Stimulated activated naive CD8-positive, alpha-beta T cell treated with anti-CD3 and anti-CD28 coated beads, Interleukin-15, amount 100 ng/mL, for 72 hours (primary cell): ENCODE measurements at regions not wholly inside any gene's neighbourhood (a gene's known extent, or its start where the extent isn't known, plus 50 kb on each side); places are given as distances from the start of the nearest gene placed in this dataset.

Source experiments
- ATAC-seq: fragments of 150-1000 bp; cut with Tn5 transposase; 2 replicates; pipeline ENCODE4 v1.10.0; 2021; ENCODE audit warnings: mild to moderate bottlenecking, moderate library complexity
- DNase-seq, 2 donors: peaks; one replicate each; pipeline ENCODE4 v3.0.0; 2021 to 2022
- H3K27ac Mint-ChIP-seq, 2 donors: one replicate each; pipeline ENCODE4 v1.8.0; 2022; ENCODE audit warnings: mild to moderate bottlenecking in 2 of 2, mixed read lengths in 2 of 2, moderate library complexity in 2 of 2
- H3K27me3 Mint-ChIP-seq: one replicate; pipeline ENCODE4 v1.8.0; 2022; ENCODE audit warnings: mixed read lengths
- H3K4me1 Mint-ChIP-seq: one replicate; pipeline ENCODE4 v1.8.0; 2022; ENCODE audit warnings: mild to moderate bottlenecking, mixed read lengths
- H3K4me3 Mint-ChIP-seq, 2 donors: one replicate each; pipeline ENCODE4 v1.8.0; 2022; ENCODE audit warnings: mild to moderate bottlenecking in 2 of 2, mixed read lengths in 2 of 2, moderate library complexity in 1 of 2
- H3K9me3 Mint-ChIP-seq, 2 donors: one replicate each; pipeline ENCODE4 v1.8.0; 2022; ENCODE audit warnings: mixed read lengths in 2 of 2

DNA sequence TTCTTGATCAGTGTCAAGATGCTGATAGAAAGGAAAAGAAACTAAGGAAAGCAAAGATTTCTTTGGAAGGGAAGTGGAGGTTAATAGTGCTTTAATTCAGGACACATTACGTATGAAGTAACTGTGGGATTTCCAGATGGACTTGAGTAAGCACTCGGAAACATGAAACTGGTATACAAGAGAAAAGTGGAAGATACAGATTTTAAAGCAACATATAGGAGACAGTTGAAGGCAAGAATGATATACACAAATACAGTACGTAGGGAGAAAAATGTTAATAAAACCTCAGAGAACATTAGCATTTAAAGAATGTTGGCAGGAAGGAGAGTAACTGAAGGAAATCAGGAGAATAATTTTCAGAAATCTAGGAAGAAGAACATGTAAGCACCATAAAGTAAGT, 730.9 kb upstream of the ADGRL2 start:
- no peaks in the 10 kb centered on the region for H3K4me1 Mint-ChIP-seq
- no peak for DNase-seq
- no peak overlapping the region for H3K27ac Mint-ChIP-seq
- H3K9me3 Mint-ChIP-seq = peaks cover 0 to 11% of the 10 kb centered on the region in 2 donors
- H3K4me3 Mint-ChIP-seq = no peak overlapping the region
- no peak for ATAC-seq
- H3K27me3 Mint-ChIP-seq = no peaks in the 10 kb centered on the region

DNA sequence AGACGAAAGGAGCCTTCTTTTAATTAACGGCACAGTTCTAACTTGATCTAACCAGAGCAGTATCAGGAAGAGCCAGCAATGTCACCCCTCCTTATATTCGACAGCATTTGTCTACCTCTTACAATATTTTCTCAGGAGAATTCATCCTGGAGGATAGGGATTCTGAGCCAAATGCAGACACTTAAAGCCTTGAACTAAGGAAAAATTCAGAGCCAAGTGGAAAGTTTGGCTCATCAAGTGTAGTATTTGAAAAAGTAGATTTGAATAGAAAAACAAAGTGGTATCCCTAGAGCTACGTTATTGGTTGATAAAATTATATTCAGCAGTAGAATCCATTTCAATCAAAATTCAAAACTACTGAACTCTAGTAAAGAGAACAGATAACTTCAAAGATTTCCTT, 732.0 kb upstream of the ADGRL2 start:
- peaks cover 0 to 11% of the 10 kb centered on the region in 2 donors for H3K9me3 Mint-ChIP-seq
- DNase-seq (no peak), ATAC-seq (no peak)
- no peaks in the 10 kb centered on the region for H3K4me1 Mint-ChIP-seq
- no peak overlapping the region for H3K27ac Mint-ChIP-seq
- no peak overlapping the region for H3K4me3 Mint-ChIP-seq
- H3K27me3 Mint-ChIP-seq = no peaks in the 10 kb centered on the region

DNA sequence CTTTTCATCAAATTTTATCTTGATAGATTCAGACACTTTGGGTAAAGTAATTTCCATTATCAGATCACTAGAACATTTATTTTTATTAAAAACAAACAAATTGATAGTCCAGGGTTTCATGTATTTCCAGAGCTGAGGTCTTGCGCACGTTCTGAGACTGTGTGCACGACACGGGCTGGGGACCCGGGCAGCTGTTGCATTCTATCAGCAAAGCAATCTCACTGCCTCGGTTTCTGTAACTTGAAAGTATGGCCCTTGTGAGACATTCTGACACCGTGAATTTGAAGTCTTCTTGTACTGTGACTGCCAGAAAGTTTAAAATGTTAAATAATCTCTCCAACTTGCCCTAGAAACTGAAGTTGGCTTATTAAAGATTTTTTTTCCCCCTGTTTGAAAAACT, 746.9 kb upstream of the ADGRL2 start:
- Mint-ChIP-seq H3K4me1 (no peaks in the 10 kb centered on the region), H3K9me3 (peaks cover 0 to 5% of the 10 kb centered on the region in 2 donors), H3K4me3 (no peak overlapping the region), H3K27me3 (no peaks in the 10 kb centered on the region), H3K27ac (no peak overlapping the region)
- no peak for DNase-seq
- ATAC-seq = no peak

DNA sequence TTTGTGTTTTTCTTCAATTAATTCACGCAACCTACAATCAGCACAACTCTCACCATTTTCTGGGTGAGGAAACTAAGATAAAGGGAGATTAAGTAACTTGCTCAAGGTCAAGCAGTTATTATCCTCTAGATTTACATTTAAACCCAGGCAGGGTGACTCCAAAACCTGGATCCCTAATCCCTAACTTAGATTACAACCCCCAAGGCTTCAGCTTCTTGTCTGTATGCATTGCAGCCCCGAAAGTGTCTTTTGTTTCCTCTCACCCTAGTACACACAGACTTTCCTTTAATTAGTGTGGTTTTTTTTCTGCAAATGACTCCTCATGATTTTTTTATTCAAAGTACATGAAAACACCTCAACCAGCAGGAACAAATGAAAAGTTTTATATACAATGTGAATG, 748.6 kb upstream of the ADGRL2 start:
- Mint-ChIP-seq H3K4me1 (no peaks in the 10 kb centered on the region), H3K27me3 (no peaks in the 10 kb centered on the region), H3K4me3 (no peak overlapping the region), H3K9me3 (peaks cover 5 to 6% of the 10 kb centered on the region in 2 donors), H3K27ac (no peak overlapping the region)
- no peak for ATAC-seq
- DNase-seq = no peak

DNA sequence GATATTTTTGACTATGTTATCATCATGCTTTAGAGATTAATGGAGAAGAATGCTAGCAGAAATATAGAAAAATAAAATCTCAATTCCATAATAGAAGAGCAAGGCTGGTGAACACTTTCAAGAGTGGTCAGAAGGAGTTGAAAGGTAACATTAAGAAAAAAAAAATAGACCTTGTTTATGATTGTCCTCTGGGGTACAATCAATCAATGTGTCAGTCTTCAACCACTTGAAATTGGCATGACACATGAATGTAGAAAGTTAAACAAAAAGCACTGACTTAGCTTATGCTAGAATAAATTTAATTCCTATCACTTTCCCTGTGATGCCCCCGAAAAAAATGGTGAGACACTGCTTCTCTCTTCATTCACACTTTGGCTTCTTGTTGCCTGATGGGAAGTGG, 750.3 kb upstream of the ADGRL2 start:
- Mint-ChIP-seq H3K4me3 (no peak overlapping the region), H3K9me3 (peaks cover 5 to 6% of the 10 kb centered on the region in 2 donors), H3K27me3 (no peaks in the 10 kb centered on the region), H3K27ac (no peak overlapping the region), H3K4me1 (no peaks in the 10 kb centered on the region)
- ATAC-seq (no peak), DNase-seq (no peak)

DNA sequence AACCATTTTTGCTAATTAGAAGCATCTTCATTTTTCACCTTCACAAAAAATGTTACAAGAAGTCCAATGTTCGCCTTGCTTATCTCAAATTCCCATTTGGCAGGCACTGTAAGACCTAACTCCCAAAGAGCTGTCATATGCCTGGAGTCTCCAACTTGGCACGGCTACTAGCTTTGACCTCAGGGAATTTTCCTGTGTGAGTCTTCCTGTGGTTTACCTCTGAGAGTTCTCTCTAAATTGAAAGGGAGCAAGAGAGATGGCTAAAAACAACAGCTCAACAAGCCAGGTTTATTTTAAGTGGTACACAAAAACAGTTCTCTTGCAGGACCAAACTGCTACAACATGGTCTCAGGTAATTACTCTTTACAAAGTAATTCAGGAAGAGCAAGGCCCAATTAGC, 756.0 kb upstream of the ADGRL2 start:
- no peak overlapping the region for H3K27ac Mint-ChIP-seq
- no peak overlapping the region for H3K4me3 Mint-ChIP-seq
- H3K4me1 Mint-ChIP-seq = no peaks in the 10 kb centered on the region
- ATAC-seq = no peak
- peaks cover 5 to 6% of the 10 kb centered on the region in 2 donors for H3K9me3 Mint-ChIP-seq
- H3K27me3 Mint-ChIP-seq = no peaks in the 10 kb centered on the region
- DNase-seq = no peak

DNA sequence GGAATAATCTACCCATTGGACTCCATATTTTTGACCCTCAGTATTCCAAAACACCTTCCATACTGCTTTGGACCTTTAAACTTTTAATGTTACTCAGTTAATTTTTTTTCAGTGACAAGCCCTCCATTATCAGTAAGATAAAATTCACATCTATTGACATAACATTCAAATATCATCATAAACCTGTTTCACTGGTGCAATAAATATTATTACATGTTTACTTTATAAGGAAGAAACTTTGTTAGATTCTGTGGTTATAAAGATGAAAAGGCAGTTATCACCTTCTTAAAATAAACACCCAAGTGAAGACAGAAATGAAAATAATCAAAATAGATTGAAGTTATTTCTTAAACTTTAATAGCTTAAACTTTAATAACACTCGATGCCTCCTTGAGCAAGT, 758.5 kb upstream of the ADGRL2 start:
- Mint-ChIP-seq H3K4me1 (no peaks in the 10 kb centered on the region), H3K27me3 (no peaks in the 10 kb centered on the region), H3K9me3 (peaks cover 0 to 4% of the 10 kb centered on the region in 2 donors), H3K4me3 (no peak overlapping the region), H3K27ac (no peak overlapping the region)
- ATAC-seq (no peak), DNase-seq (no peak)

DNA sequence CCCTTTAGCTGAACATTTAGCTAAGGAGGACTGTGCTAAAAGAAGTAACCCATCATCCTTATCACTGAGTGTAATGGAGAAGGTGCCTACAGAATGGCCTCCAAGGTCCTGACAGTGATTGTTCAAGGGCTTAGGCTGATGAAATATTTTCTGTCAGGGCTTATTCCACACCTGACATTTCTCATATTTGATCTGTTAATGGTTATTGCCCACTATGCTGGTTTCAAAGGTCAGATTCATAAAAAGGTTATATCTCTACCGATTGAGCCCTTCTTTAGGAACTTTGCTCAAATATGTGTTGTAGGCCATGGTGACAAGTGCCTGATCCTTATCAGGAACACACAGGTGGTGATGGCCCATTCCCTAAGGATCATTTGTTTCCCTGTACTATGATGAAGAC, 766.4 kb upstream of the ADGRL2 start:
- Mint-ChIP-seq H3K4me1 (no peaks in the 10 kb centered on the region), H3K9me3 (peaks cover 4 to 8% of the 10 kb centered on the region in 2 donors), H3K27me3 (no peaks in the 10 kb centered on the region), H3K4me3 (no peak overlapping the region), H3K27ac (no peak overlapping the region)
- ATAC-seq = no peak
- DNase-seq = no peak

DNA sequence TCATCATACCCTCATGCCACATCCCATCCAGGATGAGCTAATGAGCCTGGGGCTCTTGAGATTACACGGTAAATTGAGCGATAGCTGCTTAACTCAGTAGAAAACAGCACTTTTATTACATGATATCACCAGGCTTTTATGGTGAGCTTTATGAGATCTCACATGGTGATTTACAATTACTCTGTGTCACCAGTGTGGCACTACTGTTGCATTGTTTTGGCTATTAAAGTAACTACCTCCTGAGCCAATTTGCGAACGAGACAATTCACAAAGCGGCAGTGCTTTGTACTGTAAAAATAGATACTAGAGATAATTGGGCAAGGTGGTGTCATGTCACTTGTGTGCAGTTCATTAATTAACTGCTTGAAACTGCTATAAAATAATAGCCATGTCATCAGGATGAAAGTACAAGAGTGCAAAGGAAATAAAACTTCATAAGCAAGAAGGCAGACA, 767.7 kb upstream of the ADGRL2 start:
- H3K27me3 Mint-ChIP-seq = no peaks in the 10 kb centered on the region
- H3K4me3 Mint-ChIP-seq = no peak overlapping the region
- ATAC-seq = no peak
- no peak for DNase-seq
- no peaks in the 10 kb centered on the region for H3K4me1 Mint-ChIP-seq
- no peak overlapping the region for H3K27ac Mint-ChIP-seq
- H3K9me3 Mint-ChIP-seq = peaks cover 0 to 8% of the 10 kb centered on the region in 2 donors

DNA sequence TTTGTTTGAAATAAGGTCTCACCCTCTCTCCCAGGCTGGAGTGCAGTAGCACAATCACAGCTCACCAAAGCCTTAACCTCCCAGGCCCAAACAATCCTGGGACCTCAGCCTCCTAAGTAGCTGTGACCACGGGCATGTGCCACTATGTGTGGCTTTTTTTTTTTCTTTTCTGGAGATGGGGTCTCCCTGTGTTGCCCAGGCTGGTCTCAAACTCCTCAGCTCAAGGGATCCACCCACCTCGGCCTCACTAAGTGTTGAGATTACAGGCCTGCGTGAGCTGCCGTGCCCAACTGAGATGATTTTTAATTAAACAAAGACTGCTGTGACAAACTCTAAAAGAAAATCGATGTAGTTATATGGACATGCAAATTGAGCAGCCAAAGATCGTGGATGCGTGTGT, 768.4 kb upstream of the ADGRL2 start:
- no peaks in the 10 kb centered on the region for H3K27me3 Mint-ChIP-seq
- ATAC-seq (no peak), DNase-seq (no peak)
- H3K9me3 Mint-ChIP-seq = peaks cover 0 to 8% of the 10 kb centered on the region in 2 donors
- H3K4me1 Mint-ChIP-seq = no peaks in the 10 kb centered on the region
- no peak overlapping the region for H3K27ac Mint-ChIP-seq
- H3K4me3 Mint-ChIP-seq = no peak overlapping the region

DNA sequence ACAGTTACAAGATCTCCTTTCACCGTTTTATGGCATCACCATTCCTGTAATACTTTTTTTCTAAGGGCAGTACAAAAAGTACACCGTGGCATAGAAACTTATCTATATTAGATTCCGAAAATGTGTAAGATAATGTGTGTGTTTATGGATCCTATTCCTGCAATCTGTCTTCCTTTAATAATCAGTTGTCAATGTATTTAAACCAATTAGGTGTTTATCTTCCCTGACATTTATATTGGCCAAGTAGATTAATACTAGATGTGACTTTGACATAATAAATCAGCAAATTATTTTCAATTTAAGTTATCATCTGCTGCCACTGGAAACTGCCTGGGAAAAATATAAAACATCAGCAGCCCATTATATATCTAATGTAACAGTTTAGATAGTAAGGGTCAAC, 770.3 kb upstream of the ADGRL2 start:
- Mint-ChIP-seq H3K9me3 (peaks cover 8 to 10% of the 10 kb centered on the region in 2 donors), H3K4me1 (no peaks in the 10 kb centered on the region), H3K4me3 (no peak overlapping the region), H3K27me3 (no peaks in the 10 kb centered on the region), H3K27ac (no peak overlapping the region)
- ATAC-seq (no peak), DNase-seq (no peak)

DNA sequence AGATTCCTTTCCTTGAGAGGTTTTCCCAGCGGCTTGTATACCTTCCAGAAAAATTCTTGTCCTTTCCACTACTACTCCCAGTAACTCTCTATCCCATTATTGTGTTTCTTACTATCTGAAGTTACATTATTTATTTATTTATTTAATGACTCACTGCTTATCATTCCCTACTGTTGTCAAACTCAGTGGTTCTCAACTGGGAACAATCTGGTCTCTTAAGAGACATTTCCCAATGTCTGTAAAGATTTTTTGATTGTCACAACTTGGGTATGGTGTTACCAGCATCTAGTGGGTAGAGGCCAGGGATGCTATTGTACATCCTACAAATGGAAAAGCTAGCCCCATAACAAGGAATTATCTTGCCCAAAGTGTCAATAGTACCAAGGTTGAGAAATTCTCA, 771.5 kb upstream of the ADGRL2 start:
- ATAC-seq (no peak), DNase-seq (no peak)
- H3K4me3 Mint-ChIP-seq = no peak overlapping the region
- H3K27ac Mint-ChIP-seq = no peak overlapping the region
- no peaks in the 10 kb centered on the region for H3K4me1 Mint-ChIP-seq
- peaks cover 0 to 10% of the 10 kb centered on the region in 2 donors for H3K9me3 Mint-ChIP-seq
- H3K27me3 Mint-ChIP-seq = no peaks in the 10 kb centered on the region

DNA sequence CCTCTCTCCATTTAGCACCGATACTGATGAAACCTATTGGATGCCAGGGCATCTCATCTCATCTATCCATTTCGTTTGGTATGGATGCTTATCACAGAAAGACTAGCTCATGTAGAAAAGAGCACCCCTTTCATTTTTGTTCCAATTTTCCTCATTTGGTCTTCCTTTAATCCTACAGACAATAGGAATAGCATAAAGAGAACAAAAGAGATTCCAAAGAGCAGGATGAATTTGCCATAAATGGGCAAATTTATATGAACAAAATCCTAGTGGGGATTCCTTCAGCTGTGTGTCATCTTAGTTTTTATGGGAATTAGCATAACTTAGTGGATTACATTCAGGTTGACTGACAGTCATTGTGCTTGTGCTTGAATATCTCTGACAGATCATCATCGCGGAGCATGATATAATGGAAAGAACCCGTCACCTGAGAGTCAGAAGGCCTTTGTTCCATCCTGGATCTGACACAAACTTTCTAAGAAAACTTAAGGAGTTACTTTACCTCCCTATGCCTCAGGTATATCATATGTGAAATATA, 777.5 kb upstream of the ADGRL2 start:
- Mint-ChIP-seq H3K9me3 (peaks cover 6 to 19% of the 10 kb centered on the region in 2 donors), H3K27me3 (no peaks in the 10 kb centered on the region), H3K4me1 (no peaks in the 10 kb centered on the region), H3K4me3 (no peak overlapping the region), H3K27ac (no peak overlapping the region)
- DNase-seq (no peak), ATAC-seq (no peak)

DNA sequence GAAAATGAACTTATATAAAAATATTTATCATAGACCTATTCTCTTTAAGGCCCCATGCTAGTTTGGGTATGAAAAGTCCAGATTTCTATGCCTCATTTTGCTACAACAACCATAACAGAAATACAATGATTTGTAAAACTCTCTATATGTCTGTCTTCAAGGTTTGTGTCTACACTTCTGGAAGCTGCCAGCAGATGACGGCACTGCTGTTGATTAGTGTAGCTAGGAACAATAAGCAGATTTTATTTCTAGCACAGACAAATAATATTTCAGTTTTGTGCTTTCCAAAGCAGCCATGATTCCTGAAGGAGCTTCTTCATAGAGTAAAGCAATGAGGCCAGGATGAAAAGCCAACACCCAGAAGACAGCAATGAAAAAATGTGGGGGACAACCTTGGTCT, 779.6 kb upstream of the ADGRL2 start:
- no peak for DNase-seq
- H3K4me3 Mint-ChIP-seq = no peak overlapping the region
- ATAC-seq = no peak
- no peaks in the 10 kb centered on the region for H3K27me3 Mint-ChIP-seq
- no peaks in the 10 kb centered on the region for H3K4me1 Mint-ChIP-seq
- H3K27ac Mint-ChIP-seq = no peak overlapping the region
- peaks cover 14 to 19% of the 10 kb centered on the region in 2 donors for H3K9me3 Mint-ChIP-seq

DNA sequence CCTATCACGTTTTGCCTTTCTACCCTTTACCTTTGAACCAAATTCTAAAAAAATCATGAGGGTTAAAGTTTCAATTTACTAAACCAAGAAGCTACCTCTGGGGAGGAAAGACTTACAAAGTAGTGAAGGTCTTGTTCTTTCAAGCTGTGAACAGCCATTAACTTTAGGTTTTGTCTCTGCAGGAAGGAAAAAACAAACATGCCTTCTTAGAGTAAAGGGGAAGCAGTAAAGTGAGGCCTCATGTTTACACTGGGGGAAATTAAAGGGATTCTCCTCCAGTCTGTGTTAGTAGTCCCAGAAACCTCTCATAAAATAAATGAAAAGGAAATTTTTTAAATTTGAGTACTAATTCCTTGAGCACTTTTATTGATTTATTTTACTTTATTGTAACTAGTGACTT, 780.2 kb upstream of the ADGRL2 start:
- Mint-ChIP-seq H3K27ac (no peak overlapping the region), H3K4me1 (no peaks in the 10 kb centered on the region), H3K9me3 (peaks cover 14 to 18% of the 10 kb centered on the region in 2 donors), H3K27me3 (no peaks in the 10 kb centered on the region), H3K4me3 (no peak overlapping the region)
- ATAC-seq = no peak
- no peak for DNase-seq

DNA sequence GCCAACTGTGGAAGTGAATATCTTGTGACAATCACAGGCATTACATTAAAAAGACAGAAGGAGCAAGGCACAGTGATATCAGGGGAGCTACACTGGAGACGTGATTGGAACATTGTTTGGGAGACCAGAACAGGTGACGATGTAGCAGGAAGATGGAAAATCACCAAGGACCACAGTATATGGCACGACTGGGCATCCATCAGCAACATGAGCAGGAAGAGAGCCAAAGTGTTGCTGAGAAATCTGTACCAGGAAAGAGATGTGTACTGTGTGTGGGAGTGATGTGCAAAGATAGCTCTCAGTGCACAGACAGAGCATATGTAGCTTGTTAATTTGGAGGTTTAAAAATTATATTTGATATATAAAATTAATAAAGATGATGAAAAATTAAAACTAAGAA, 790.6 kb upstream of the ADGRL2 start:
- Mint-ChIP-seq H3K4me3 (no peak overlapping the region), H3K4me1 (no peaks in the 10 kb centered on the region), H3K27me3 (no peaks in the 10 kb centered on the region), H3K9me3 (peaks cover 11 to 15% of the 10 kb centered on the region in 2 donors), H3K27ac (no peak overlapping the region)
- DNase-seq (no peak), ATAC-seq (no peak)

DNA sequence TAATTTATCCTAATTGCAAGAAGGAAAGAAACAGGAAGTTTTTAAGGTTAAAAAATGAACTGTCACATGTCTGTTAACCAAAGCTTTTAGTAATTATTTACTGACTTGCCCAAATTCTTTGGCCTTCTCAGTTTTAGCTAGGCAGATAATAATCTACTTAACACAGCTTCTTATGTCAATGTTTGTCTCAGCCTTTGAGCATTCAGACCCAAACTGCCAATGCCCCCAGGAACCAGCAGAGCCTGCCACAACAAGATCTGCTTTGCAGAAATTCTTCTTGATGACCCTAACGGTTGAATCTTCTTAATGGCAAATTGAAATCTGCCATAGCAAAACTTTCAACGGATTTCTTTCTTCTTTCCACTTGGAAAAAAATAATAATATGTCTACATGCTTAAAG, 792.4 kb upstream of the ADGRL2 start:
- Mint-ChIP-seq H3K4me1 (no peaks in the 10 kb centered on the region), H3K9me3 (peaks cover 14 to 16% of the 10 kb centered on the region in 2 donors), H3K27me3 (no peaks in the 10 kb centered on the region), H3K27ac (no peak overlapping the region), H3K4me3 (no peak overlapping the region)
- ATAC-seq (no peak), DNase-seq (no peak)
